GM19467 (cell line): ENCODE measurements at regions not wholly inside any gene's neighbourhood (a gene's known extent, or its start where the extent isn't known, plus 50 kb on each side); places are given as distances from the start of the nearest gene placed in this dataset.

Experiments used
- ATAC-seq: cut with Tn5 transposase; IDR thresholded peaks from one replicate; pipeline ENCODE4 v1.9.1; 2021; ENCODE audit warnings: mild to moderate bottlenecking, moderate library complexity; ENCODE audit not compliant: unreplicated experiment

GRCh38 chr17:73782641-73783381, 138.6 kb upstream of the SDK2 start:
- no peak for ATAC-seq

DNA sequence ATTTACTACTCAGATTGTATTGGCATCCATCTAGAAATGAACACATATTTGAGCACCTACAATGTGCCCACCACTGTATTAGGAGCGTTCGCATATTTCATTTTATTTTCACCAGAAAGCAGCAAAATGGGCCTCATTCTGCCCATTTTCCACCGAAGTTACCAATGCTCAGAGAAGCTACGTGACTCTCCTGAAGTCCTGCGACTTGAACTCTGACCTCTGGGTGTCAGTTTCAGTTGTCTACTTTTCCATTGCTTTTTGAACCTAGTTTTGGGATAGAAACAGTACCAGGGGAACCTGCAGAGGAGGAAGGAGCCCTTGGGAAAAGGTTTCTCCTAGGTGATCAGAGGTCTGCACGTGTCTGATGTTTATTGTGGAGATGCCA, 139.1 kb upstream of the SDK2 start:
- no peak for ATAC-seq

DNA sequence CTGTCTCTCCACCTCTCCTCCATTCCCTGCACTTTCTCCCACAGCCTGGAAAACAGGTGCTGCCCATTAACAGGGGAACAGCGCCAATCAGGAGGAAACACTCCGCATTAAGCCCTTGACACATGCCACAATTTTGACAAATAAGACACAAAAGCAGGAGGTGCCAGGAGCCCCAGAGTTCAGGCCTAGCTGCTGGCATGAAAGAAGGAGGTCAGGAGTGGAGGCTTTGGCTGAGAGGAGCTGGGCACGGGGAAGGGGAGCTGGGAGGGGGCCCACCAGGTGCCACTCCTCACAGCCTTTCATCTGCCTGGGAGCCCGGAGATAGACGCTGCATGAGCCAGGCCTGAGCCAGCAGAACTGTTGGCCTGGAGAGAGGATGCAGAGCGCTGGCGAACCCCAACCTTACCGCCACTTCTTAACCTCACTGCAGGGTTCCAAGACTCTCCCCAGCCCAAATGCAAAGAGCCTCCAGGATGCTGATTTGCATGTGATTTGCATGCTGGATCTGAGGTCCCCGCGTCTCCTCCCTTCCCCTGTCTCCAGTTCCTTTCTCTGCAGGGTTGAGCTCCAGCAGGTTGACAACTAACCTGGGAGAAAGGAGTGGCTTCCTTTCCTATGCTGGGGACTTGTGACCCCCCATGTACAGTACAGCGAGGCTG, 139.8 kb upstream of the SDK2 start:
- no peak for ATAC-seq

DNA sequence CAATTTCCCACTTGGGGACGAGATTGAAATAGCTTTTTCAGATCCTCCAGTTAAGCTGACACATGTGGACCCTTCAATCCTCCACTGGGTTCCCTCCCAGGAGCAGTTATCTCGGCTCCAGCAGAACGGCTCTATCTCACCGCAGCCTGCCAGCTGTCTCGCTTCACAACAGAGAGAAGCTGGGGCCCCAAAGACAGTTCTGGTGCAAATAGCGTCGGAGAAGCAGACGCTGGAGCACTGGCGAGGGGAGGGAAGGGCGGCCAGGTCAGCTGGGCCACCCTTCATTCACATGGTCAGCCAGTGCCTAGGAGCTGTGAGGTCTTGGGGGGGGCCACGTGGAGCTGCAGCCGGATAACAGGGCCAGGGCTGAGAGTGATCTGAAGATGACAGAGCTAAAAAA, 141.3 kb upstream of the SDK2 start:
- no peak for ATAC-seq

DNA sequence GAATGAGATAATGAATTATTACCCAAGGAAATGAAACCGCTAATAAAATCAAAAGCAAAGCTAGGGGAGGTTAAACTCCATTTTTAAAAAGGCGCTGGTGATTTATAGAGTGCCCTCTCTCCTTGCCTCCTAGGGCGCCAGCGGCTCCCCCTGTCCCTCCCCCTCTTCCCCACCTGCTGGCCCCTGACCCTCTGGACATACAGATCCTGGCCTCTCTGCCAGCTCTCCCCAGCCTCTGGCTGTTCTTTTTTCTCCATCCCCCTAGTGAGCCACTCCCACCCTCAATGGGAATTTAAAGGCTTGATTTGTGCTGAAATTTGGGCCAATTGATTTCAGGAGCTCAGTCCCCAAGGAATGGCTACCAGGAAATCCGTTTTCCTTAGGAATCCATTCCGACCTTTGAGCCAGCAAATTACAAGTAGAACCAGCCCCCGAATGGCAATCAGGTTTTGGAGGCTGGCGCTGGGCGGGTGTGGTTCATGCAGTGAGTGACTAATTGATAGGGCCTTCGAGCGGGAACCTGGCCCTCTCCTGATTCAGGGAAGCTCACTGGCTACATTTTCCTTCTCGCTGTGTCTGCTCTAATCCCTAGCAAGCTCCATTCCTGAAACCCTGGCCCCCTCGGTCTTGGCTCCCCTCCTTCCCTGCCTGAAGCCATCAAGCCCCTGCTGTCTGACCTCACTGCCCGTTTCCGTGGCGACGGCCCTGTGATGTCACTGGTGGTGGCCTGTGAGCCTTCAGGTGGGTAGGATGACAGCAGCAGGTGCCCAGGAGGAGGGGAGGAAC, 141.9 kb upstream of the SDK2 start:
- no peak for ATAC-seq

GRCh38 chr17:73787076-73788059, 143.1 kb upstream of the SDK2 start:
- no peak for ATAC-seq

- ATAC-seq, result no peak
Measured at GRCh38 chr17:73788111-73788510, 143.9 kb upstream of the SDK2 start.

- no peak for ATAC-seq
Measured at GRCh38 chr17:73791121-73791520, 146.9 kb upstream of the SDK2 start.

DNA sequence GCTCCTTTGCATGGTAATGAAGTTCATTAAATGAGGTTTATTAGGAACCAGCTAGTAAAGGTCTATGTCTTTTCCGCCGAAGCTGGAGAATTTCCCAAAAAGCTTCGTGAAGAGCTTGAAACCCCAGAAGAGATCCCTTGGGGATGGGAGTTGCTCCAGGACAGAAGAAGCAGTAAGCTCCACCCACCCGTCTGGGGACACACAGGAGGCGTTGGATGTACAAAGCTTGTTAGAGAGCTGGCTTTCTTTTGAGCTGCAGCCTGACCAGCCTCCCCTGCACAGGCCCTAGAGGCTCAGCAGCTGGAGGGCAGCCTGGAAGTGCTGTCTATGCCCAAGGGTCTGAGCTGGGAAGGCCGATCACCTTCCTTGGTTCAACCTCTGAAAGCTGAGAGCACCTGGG, 147.4 kb upstream of the SDK2 start:
- ATAC-seq, result no peak

DNA sequence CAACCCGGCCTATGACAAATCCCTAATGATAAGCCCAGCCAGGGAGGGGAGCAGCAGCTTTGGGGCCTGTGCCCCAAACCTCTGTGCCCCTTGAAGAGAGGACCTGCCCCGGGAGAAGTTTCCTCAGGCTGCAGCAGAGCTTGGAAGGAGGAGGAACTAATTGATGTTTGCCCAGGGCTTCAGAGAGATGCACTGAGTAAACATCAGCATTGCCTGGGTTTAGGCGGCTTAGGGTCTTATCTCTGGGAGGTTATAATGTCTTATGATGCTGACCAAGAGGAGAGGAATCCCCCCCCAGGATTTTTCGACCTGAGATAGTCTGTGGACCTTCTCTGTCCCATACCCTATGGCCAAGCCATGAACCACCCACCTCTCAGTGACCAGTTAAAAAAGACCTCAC, 148.7 kb upstream of the SDK2 start:
- ATAC-seq, result no peak

DNA sequence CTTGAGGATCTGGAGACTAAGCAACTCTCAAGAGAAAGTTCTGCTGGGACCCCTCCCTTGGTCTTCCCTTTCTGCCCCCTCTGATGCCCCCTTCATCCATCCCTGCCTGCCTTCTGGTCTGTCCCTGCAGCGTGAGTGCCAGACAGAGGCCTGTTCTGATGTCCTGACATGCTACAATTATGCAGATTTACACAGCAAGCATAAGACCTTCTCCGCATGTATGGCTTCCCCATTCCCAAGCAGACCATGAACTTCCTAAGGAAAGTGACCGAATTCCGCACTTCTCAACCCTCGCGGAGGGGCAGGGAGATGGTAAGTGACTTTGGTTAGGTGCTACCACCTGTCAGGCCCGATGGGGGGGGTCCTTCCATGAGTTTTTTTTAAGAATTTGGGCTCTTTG, 150.1 kb upstream of the SDK2 start:
- ATAC-seq, result no peak

DNA sequence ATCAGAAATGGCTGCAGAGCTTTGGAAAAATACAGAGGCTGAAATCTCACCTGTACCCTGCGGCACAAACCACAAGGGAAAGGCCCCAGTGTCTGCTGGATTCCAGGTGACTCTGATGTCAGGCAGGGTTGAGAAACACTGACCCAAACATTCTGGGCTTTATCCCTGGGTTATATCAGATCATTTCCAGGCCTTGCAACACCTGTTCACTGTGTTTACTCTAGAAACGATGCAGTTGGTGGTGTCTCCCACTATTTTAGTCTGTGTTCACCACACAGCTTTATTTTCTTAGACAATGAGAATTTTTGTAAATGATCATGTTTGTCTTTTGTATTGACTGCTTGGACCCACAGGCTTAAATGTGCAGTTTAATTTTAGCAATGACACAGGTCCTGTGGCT, 151.5 kb upstream of the SDK2 start:
- no peak for ATAC-seq

DNA sequence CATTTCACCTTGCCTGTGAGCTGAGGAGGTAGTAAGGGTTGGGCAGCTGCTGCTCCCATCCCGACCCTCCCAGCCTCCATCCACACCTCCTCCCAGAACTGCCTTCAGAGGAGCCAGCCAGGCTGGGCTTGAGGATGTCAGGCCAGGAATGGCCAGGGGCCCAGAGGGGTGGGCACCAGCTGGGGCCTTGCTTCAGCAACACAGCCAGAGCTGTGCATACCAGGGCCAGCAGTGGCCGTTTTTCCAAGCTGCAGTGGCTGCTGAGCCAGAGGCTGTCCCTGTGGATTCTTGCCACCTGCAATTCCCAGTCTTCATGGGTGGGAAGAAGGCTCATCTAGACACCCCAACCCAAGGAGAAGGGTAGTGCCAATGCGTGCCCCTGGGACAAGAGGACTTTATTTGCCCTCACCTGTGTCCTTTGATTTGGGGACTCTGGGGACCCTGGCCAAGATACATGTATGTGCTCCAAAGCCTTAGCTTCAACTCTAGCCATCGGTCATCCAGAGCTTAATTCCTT, 153.4 kb upstream of the SDK2 start:
- no peak for ATAC-seq

- ATAC-seq, result no peak
Measured at GRCh38 chr17:73798111-73798748, 154.0 kb upstream of the SDK2 start.

- no peak for ATAC-seq
Measured at GRCh38 chr17:73799096-73799495, 154.9 kb upstream of the SDK2 start.

GRCh38 chr17:73799781-73800627, 155.8 kb upstream of the SDK2 start:
- ATAC-seq, result no peak

DNA sequence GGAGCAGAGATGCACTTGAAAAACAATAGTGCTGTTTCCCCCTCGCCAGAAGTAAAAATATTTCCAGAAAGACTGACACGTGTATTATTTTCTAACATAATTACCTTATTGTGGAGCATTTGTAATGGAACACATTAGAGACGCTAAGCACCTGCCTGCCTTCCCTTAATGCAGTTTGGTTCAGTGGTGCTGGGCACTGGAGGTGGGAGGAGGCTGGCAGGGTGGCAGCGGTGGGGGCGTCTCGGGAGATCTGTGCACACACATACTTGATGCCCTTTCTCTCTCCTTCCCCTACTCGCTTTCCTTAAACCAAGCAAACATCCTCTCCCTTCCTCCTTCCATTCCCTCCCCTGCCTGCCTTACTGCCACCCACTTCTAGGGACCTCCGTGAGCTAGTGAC, 156.6 kb upstream of the SDK2 start:
- no peak for ATAC-seq

- ATAC-seq, result no peak
Measured at GRCh38 chr17:73801455-73802100, 157.3 kb upstream of the SDK2 start.

DNA sequence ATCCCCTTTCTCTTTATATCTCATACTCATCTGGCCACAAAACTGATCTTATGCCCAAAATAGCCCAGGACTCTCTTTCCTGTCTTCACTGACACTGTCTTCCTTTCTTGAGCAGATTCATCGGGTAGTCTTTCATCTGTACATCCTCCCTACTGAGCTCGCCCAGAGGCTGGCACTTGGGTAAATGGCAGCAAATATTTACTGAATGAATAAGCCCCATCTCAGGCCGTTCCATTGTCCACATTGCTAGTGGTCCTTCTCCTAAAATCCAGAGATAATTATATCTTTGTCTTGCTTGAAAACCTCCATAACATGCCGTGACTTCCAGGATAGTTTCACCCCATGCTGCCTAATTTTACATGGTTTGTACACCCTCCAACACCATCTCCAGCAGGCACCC, 158.1 kb upstream of the SDK2 start:
- ATAC-seq, result no peak
